Breast epithelium (tissue), 4 donors: ENCODE measurements at regions not wholly inside any gene's neighbourhood (a gene's known extent, or its start where the extent isn't known, plus 50 kb on each side); places are given as distances from the start of the nearest gene placed in this dataset.

ENCODE experiments used
- DNase-seq, 2 donors: peaks; one replicate each; pipeline ENCODE4 v3.0.0-alpha.2; 2019; ENCODE audit warnings: low spot score in 2 of 2
- H3K27ac ChIP-seq, 2 donors: fragments of 200-600 bp; sonication (generic) in 1 of 2; one replicate each; pipeline ENCODE4 v1.5.1; 2016 to 2019; ENCODE audit warnings: mild to moderate bottlenecking in 1 of 2
- H3K27me3 ChIP-seq, 2 donors: fragments of 200-600 bp; sonication (generic) in 1 of 2; one replicate each; pipeline versions ENCODE4 v1.5.1 to v1.6.0; 2017 to 2019; ENCODE audit warnings: control low read depth in 1 of 2, mild to moderate bottlenecking in 1 of 2
- H3K36me3 ChIP-seq: fragments of 200-600 bp; one replicate; pipeline ENCODE4 v1.5.1; 2019
- H3K4me1 ChIP-seq, 2 donors: fragments of 200-600 bp; sonication (generic); one replicate each; pipeline ENCODE4 v1.5.1; 2016 to 2019; ENCODE audit warnings: control low read depth in 1 of 2
- H3K4me3 ChIP-seq, 3 donors: fragments of 200-600 bp; sonication (generic); 1 replicate in 2 of 3; 2 replicates in 1 of 3; pipeline ENCODE4 v1.5.1; 2016 to 2019; ENCODE audit warnings: mild to moderate bottlenecking in 3 of 3, moderate library complexity in 2 of 3
- H3K9me3 ChIP-seq, 2 donors: fragments of 200-600 bp; sonication (generic) in 1 of 2; one replicate each; pipeline ENCODE4 v1.5.1; 2016 to 2019; ENCODE audit warnings: control low read depth in 1 of 2
- POLR2A ChIP-seq: fragments of 450-650 bp; IDR thresholded peaks from one replicate; pipeline ENCODE4 v1.6.1; 2016; ENCODE audit warnings: antibody characterized with exemption, mild to moderate bottlenecking, moderate library complexity
- POLR2AphosphoS5 ChIP-seq, 3 donors: sonication (generic); formaldehyde crosslinking; IDR thresholded peaks; one replicate each; pipeline ENCODE4 v1.6.1; 2017; ENCODE audit warnings: antibody characterized with exemption in 3 of 3
- intact Hi-C: fragments of 100-400 bp; cut with DNase I; formaldehyde crosslinking; loops from one replicate; pipeline ENCODE4 v1.15.1; 2023; ENCODE audit warnings: low total_unique reads
- TF ChIP-seq, protein P1 (sequence below), 3 donors: fragments of 450-650 bp; IDR thresholded peaks; one replicate each; pipeline ENCODE4 v1.5.1; 2016 to 2017; ENCODE audit warnings: antibody characterized with exemption in 3 of 3, mild to moderate bottlenecking in 3 of 3, moderate library complexity in 3 of 3

DNA sequence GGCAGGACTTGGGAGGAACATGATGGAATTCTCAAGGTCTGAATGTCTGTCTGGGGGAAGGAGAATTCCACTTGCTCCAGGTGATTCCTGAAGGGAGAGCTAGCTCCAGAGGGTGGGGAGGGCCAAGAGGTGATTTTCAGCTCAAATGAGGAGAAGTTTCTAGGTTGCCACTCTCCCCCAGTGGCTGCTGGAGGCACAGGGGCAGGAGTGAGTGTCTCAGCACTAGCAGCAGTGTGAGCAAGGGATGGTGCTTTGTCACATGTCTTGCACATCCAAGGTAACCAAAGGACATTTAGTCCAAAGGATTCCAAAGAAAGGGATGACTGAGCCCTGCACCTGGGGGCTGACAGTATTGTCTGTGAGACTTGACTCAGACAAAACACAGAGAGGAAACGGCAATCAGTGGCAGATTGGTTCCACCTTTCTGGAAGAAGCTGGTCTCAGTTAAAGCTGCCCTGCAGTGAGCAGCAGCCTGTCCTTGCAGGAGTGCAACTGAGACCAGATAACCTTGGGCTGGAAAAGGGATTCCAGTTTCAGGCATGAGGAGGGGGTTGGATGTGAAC, 51.2 kb upstream of the PCBD1 start:
- no peaks in the 10 kb centered on the region for H3K4me1 ChIP-seq
- DNase-seq, result no peak
- TF ChIP-seq POLR2AphosphoS5 (IDR thresholded peaks at IDR 0.05) (no peak), POLR2A (no peak)
- TF ChIP-seq, protein P1, sequence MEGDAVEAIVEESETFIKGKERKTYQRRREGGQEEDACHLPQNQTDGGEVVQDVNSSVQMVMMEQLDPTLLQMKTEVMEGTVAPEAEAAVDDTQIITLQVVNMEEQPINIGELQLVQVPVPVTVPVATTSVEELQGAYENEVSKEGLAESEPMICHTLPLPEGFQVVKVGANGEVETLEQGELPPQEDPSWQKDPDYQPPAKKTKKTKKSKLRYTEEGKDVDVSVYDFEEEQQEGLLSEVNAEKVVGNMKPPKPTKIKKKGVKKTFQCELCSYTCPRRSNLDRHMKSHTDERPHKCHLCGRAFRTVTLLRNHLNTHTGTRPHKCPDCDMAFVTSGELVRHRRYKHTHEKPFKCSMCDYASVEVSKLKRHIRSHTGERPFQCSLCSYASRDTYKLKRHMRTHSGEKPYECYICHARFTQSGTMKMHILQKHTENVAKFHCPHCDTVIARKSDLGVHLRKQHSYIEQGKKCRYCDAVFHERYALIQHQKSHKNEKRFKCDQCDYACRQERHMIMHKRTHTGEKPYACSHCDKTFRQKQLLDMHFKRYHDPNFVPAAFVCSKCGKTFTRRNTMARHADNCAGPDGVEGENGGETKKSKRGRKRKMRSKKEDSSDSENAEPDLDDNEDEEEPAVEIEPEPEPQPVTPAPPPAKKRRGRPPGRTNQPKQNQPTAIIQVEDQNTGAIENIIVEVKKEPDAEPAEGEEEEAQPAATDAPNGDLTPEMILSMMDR (IDR thresholded peaks at IDR 0.05), result no peak
- intact Hi-C loops, result no loop called here
- no peaks in the 10 kb centered on the region for H3K36me3 ChIP-seq
- no peaks in the 10 kb centered on the region for H3K9me3 ChIP-seq
- no peak overlapping the region for H3K4me3 ChIP-seq
- no peak overlapping the region for H3K27ac ChIP-seq
- H3K27me3 ChIP-seq, result no peaks in the 10 kb centered on the region

- no peak for DNase-seq
- H3K4me1 ChIP-seq, result no peaks in the 10 kb centered on the region
Observed at GRCh38 chr10:70940834-70941568, 52.6 kb upstream of the PCBD1 start.

DNA sequence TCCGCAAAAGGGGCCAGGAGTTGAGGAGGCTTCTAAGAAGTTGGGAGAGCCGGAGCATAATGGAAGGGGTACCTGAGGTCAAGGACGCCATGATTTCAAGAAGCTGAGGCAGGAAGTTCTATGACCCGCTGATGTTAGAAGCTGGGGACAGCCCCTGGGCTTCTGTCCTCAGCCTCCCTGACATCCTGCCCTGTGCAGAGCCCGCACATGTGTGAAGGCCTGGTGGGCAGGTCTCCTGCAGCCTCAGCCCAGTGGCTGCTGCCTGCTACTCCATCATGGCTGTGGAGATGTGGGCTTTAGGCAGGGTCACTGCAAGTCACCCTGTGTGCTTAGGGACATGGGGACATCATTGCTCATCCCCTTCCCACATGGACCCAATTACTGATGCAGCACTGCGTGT, 53.8 kb upstream of the PCBD1 start:
- H3K27me3 ChIP-seq, result no peaks in the 10 kb centered on the region
- H3K27ac ChIP-seq, result no peak overlapping the region
- intact Hi-C loops, result no loop called here
- TF ChIP-seq, protein P1 (IDR thresholded peaks at IDR 0.05), result no peak
- TF ChIP-seq POLR2AphosphoS5 (IDR thresholded peaks at IDR 0.05) (no peak), POLR2A (no peak)
- H3K9me3 ChIP-seq, result no peaks in the 10 kb centered on the region
- H3K4me1 ChIP-seq, result no peaks in the 10 kb centered on the region
- no peaks in the 10 kb centered on the region for H3K36me3 ChIP-seq
- DNase-seq, result no peak
- H3K4me3 ChIP-seq, result no peak overlapping the region

More at GRCh38 chr10:70940834-70941568, 52.6 kb upstream of the PCBD1 start:
- Histone ChIP-seq H3K36me3 (no peaks in the 10 kb centered on the region), H3K9me3 (no peaks in the 10 kb centered on the region), H3K27me3 (no peaks in the 10 kb centered on the region), H3K4me3 (no peak overlapping the region), H3K27ac (no peak overlapping the region)
- TF ChIP-seq, protein P1 (IDR thresholded peaks at IDR 0.05), result no peak
- TF ChIP-seq POLR2A (no peak), POLR2AphosphoS5 (IDR thresholded peaks at IDR 0.05) (no peak)
- intact Hi-C loops, result no loop called here

DNA sequence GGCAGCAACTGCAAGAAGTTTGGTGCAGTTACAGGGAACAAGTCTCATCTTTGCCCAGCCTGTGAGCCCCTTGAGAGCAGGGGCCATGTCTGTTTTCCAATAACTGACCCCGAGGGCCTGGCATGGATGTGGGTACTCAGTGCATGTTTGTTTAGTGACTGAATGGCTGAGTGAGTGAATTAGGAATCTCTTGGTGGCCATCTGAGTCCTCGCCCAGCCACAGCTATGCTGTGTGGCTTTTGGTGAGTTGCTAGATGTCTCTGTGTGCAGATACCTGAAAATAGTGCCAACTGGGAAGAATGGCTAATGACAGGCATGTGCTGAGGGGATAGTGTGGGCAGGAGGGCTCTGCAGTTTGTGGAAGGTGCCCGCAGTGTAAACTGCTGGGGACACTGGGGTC, 54.4 kb upstream of the PCBD1 start:
- Histone ChIP-seq H3K27ac (no peak overlapping the region), H3K27me3 (no peaks in the 10 kb centered on the region), H3K36me3 (no peaks in the 10 kb centered on the region), H3K9me3 (no peaks in the 10 kb centered on the region), H3K4me3 (no peak overlapping the region), H3K4me1 (no peaks in the 10 kb centered on the region)
- TF ChIP-seq, protein P1 (IDR thresholded peaks at IDR 0.05), result no peak
- TF ChIP-seq POLR2AphosphoS5 (IDR thresholded peaks at IDR 0.05) (no peak), POLR2A (no peak)
- no peak for DNase-seq
- intact Hi-C loops, result no loop called here

DNA sequence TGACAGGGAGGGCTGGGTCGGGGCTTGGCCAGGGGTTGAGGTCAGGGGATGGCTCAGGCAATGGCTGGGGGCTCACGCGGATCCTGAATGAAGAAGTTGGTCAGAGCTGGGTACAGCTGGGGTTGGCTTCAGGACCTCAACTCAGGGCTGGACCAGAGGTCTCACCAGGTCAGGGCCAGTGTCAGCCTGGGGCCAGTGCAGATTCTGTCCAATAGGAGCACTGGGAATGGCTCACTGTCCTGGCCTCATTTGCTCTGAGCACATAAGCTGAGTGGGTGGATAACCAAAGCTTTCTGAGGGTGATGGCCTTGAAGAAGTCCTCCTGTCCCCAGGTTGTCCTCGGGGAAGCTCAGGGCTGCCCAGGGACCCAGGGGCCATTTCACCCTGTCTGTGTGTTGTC, 54.9 kb upstream of the PCBD1 start:
- Histone ChIP-seq H3K9me3 (no peaks in the 10 kb centered on the region), H3K4me1 (no peaks in the 10 kb centered on the region), H3K27me3 (no peaks in the 10 kb centered on the region), H3K36me3 (no peaks in the 10 kb centered on the region), H3K4me3 (no peak overlapping the region), H3K27ac (no peak overlapping the region)
- no peak for DNase-seq
- no peak for TF ChIP-seq POLR2A
- no peak for TF ChIP-seq POLR2AphosphoS5 (IDR thresholded peaks at IDR 0.05)
- TF ChIP-seq, protein P1 (IDR thresholded peaks at IDR 0.05), result no peak
- intact Hi-C loops, result no loop called here
